Neural crest cell (in vitro differentiated cells): ENCODE measurements at regions not wholly inside any gene's neighbourhood (a gene's known extent, or its start where the extent isn't known, plus 50 kb on each side); places are given as distances from the start of the nearest gene placed in this dataset.

Source experiments
- DNase-seq: peaks from one replicate; pipeline ENCODE4 v3.0.0; 2021; ENCODE audit warnings: low read depth, mixed read lengths, low spot score
- H3K27ac Mint-ChIP-seq: one replicate; pipeline ENCODE4 v1.8.0; 2021; ENCODE audit warnings: mild to moderate bottlenecking, mixed read lengths; ENCODE audit not compliant: unreplicated experiment
- H3K27me3 Mint-ChIP-seq: 2 replicates; pipeline ENCODE4 v1.8.0; 2021; ENCODE audit warnings: low read depth, mild to moderate bottlenecking, mixed read lengths
- H3K36me3 Mint-ChIP-seq: 2 replicates; pipeline ENCODE4 v1.8.0; 2021; ENCODE audit warnings: low read depth, mild to moderate bottlenecking, mixed read lengths
- H3K4me1 Mint-ChIP-seq: 2 replicates; pipeline ENCODE4 v1.8.0; 2021; ENCODE audit warnings: mixed read lengths
- H3K4me3 Mint-ChIP-seq: one replicate; pipeline ENCODE4 v1.8.0; 2021; ENCODE audit warnings: mild to moderate bottlenecking, mixed read lengths
- H3K9me3 Mint-ChIP-seq: 2 replicates; pipeline ENCODE4 v1.8.0; 2021; ENCODE audit warnings: mixed read lengths
- TF ChIP-seq, protein P1 (sequence below): fragments of 200-600 bp; sonication (generic); conservative IDR thresholded peaks from 2 replicates; pipeline ENCODE4 v1.5.0; 2021; ENCODE audit warnings: antibody characterized with exemption, mild to moderate bottlenecking

DNA sequence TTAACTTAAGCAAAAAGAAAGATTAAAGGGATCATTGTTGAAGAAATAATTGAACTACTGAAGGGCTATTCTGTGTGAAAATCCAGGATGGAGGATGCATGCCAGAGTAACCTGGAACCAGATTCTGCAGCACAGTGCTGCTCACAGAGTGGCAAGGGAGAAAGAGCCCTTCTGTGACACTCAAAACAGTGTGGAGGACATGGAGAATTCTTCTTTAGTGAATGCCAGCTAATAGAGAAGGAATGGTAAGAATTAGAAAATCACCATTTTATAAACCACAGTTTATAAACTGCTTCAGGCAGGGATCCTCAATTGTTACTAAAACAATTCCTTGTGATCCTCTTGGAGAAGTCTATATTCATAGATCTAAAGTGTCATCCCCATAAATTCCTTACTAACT, 70.4 kb upstream of the ARHGEF26 start:
- TF ChIP-seq, protein P1, sequence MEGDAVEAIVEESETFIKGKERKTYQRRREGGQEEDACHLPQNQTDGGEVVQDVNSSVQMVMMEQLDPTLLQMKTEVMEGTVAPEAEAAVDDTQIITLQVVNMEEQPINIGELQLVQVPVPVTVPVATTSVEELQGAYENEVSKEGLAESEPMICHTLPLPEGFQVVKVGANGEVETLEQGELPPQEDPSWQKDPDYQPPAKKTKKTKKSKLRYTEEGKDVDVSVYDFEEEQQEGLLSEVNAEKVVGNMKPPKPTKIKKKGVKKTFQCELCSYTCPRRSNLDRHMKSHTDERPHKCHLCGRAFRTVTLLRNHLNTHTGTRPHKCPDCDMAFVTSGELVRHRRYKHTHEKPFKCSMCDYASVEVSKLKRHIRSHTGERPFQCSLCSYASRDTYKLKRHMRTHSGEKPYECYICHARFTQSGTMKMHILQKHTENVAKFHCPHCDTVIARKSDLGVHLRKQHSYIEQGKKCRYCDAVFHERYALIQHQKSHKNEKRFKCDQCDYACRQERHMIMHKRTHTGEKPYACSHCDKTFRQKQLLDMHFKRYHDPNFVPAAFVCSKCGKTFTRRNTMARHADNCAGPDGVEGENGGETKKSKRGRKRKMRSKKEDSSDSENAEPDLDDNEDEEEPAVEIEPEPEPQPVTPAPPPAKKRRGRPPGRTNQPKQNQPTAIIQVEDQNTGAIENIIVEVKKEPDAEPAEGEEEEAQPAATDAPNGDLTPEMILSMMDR = no peak
- H3K9me3 Mint-ChIP-seq = peaks cover 6% of the 10 kb centered on the region
- H3K4me3 Mint-ChIP-seq = no peak overlapping the region
- no peak overlapping the region for H3K27ac Mint-ChIP-seq
- no peaks in the 10 kb centered on the region for H3K27me3 Mint-ChIP-seq
- no peak for DNase-seq
- no peaks in the 10 kb centered on the region for H3K4me1 Mint-ChIP-seq
- H3K36me3 Mint-ChIP-seq = no peaks in the 10 kb centered on the region

DNA sequence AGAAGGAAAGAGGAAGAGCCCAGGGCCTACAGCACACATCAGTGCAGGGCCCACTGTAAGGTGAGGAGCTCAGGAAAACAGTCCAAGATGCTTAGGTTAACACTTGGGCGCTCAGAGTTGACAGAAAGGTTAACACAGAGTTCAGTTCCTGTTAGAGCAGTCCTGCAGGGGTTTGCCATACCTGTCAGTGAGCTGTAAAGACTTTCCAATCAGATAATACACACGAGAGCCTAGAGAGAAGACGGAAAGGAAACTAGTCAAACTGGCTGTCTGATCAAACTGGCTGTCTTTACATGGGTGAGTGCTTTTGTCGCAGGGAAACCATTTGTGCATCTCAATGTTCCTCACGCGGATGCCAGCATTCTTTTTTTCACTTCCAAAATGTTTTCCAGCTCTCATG, 61.4 kb upstream of the ARHGEF26 start:
- H3K4me3 Mint-ChIP-seq = no peak overlapping the region
- H3K9me3 Mint-ChIP-seq = no peaks in the 10 kb centered on the region
- DNase-seq = no peak
- H3K27me3 Mint-ChIP-seq = no peaks in the 10 kb centered on the region
- H3K4me1 Mint-ChIP-seq = peaks cover 20% of the 10 kb centered on the region
- H3K36me3 Mint-ChIP-seq = no peaks in the 10 kb centered on the region
- TF ChIP-seq, protein P1 = no peak
- no peak overlapping the region for H3K27ac Mint-ChIP-seq

DNA sequence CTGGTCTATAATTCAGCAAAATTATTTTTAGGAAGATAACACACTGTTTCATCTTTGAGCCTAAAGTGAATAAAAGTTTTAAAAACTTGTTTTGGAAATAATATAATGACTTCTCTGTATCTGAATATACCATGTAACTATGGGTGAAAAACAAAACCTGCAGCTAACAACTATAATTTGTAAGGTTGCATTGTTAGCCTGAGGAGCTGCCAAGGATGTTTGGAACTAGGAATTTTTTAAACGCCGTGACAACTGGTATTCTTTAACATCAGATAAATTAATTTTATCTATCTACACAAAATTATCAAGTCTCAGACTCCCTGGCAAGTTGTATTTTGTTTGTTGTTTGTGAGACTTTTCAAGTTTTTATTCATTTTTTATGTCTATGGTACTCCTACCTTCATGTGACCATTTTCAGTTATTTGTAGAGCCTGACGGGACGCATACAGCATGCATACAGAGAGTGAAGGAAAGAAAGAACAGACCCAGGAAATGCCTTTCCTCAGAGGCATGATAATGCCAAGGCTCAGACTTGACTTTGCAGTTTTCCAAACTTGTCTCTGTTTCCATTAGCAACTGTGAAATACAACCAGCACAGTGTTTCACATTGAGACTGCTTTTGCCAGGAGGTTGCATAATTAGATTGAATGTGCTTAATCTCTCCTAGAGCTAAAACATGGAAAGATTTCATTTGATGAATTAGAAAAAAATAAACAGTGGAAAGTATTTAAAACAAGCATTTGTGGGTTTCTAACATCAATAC, 60.8 kb upstream of the ARHGEF26 start:
- DNase-seq = no peak
- H3K27me3 Mint-ChIP-seq = no peaks in the 10 kb centered on the region
- H3K9me3 Mint-ChIP-seq = no peaks in the 10 kb centered on the region
- TF ChIP-seq, protein P1 = no peak
- peak overlapping the region; percentile 81 for H3K27ac Mint-ChIP-seq
- no peaks in the 10 kb centered on the region for H3K36me3 Mint-ChIP-seq
- H3K4me3 Mint-ChIP-seq = no peak overlapping the region
- peaks cover 20% of the 10 kb centered on the region for H3K4me1 Mint-ChIP-seq

DNA sequence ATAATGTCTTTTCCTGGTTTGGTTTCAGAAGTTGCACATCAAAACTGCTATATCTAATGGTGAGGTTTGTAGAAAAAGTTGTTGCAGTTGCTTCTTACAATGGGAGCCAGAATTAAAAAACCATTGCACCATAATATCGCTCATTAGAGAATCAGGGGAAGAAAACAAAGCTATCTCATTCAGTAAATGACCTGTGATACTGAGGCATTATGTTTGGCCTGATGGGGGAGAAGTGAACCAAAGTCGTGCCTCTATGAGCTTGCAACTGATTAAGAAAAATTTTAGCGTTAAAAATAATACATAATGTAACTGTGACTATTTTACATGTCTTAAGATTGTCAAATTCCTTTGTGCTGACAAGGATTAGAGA, 60.2 kb upstream of the ARHGEF26 start:
- DNase-seq = no peak
- no peak overlapping the region for H3K27ac Mint-ChIP-seq
- no peaks in the 10 kb centered on the region for H3K9me3 Mint-ChIP-seq
- peaks cover 20% of the 10 kb centered on the region for H3K4me1 Mint-ChIP-seq
- no peaks in the 10 kb centered on the region for H3K36me3 Mint-ChIP-seq
- H3K27me3 Mint-ChIP-seq = no peaks in the 10 kb centered on the region
- H3K4me3 Mint-ChIP-seq = no peak overlapping the region
- TF ChIP-seq, protein P1 = no peak

DNA sequence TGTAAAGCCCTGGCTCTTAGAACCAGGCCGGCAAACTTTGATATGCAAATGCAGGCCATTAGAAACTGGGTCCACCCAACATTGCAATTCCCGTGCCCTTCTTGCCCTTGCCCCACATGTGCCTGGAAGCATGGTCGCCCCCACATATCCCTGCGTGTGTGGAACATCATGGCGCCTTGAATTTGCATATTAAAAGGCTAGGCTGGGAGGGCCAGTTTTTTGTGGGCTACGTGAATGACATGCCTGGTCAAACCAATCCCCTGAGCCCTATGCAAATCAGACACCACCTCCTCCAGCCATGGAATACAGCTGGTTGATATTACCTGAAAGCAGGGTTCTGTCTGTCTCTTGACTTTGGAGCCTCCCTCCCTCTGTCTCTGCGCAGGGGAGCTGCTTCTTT, 58.7 kb upstream of the ARHGEF26 start:
- H3K4me3 Mint-ChIP-seq = no peak overlapping the region
- TF ChIP-seq, protein P1 = no peak
- no peaks in the 10 kb centered on the region for H3K9me3 Mint-ChIP-seq
- peaks cover 20% of the 10 kb centered on the region for H3K4me1 Mint-ChIP-seq
- no peak for DNase-seq
- H3K27ac Mint-ChIP-seq = no peak overlapping the region
- no peaks in the 10 kb centered on the region for H3K36me3 Mint-ChIP-seq
- no peaks in the 10 kb centered on the region for H3K27me3 Mint-ChIP-seq
